ENCODE measurements at regions not wholly inside any gene's neighbourhood (a gene's known extent, or its start where the extent isn't known, plus 50 kb on each side); places are given as distances from the start of the nearest gene placed in this dataset.

DNA sequence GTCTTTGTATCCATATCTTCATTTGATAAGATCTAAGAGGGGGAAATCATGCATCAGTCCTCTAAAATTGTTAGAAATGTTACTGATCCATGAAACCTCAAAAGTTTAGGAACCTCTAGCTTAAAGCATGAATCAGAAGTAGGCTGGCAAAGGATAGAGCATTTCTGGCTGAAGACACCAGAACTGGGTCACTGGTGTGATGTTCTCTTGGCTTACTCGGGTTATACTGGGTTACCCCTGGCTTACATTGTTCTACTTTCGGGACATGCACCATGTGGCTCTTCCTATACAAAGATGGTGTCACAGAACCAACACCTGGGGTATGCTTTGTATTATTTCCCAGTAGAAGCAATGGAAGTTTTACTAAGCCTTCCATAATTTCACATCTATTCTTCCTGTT lies 83.2 kb upstream of the TNP1 start:
- Histone ChIP-seq H2AFZ (no peak overlapping the region), H3K9me3 (ENCODE audit: low read depth) (no peaks in the 10 kb centered on the region), H3K27me3 (no peaks in the 10 kb centered on the region), H3K4me1 (ENCODE audit: insufficient read depth) (no peaks in the 10 kb centered on the region), H3K9me2 (replicated peaks; ENCODE audit: insufficient read depth) (no peaks in the 10 kb centered on the region), H3K27ac (no peak overlapping the region), H4K20me1 (ENCODE audit: insufficient read depth, poor library complexity, severe bottlenecking) (no peaks in the 10 kb centered on the region), H3K36me3 (replicated peaks; ENCODE audit: insufficient read depth, low read depth) (no peaks in the 10 kb centered on the region), H3K4me2 (no peak overlapping the region), H3K79me2 (no peaks in the 10 kb centered on the region), H3K4me3 (no peak overlapping the region)
- no peak for TF ChIP-seq EZH2 (IDR thresholded peaks at IDR 0.05; ENCODE audit: borderline replicate concordance)
- no peak for TF ChIP-seq EZH2phosphoT487 (IDR thresholded peaks at IDR 0.05; ENCODE audit: low read depth, severe bottlenecking, unreplicated experiment)
- TF ChIP-seq, protein P1, sequence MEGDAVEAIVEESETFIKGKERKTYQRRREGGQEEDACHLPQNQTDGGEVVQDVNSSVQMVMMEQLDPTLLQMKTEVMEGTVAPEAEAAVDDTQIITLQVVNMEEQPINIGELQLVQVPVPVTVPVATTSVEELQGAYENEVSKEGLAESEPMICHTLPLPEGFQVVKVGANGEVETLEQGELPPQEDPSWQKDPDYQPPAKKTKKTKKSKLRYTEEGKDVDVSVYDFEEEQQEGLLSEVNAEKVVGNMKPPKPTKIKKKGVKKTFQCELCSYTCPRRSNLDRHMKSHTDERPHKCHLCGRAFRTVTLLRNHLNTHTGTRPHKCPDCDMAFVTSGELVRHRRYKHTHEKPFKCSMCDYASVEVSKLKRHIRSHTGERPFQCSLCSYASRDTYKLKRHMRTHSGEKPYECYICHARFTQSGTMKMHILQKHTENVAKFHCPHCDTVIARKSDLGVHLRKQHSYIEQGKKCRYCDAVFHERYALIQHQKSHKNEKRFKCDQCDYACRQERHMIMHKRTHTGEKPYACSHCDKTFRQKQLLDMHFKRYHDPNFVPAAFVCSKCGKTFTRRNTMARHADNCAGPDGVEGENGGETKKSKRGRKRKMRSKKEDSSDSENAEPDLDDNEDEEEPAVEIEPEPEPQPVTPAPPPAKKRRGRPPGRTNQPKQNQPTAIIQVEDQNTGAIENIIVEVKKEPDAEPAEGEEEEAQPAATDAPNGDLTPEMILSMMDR (IDR thresholded peaks at IDR 0.05; ENCODE audit: poor library complexity) = no peak
- DNase-seq (ENCODE audit: low spot score) = no peak
- WGBS (ENCODE audit: low lambda C conversion rate, missing lambda C conversion rate) = 95% methylated on average over 2 of the region's 2 CpGs

DNA sequence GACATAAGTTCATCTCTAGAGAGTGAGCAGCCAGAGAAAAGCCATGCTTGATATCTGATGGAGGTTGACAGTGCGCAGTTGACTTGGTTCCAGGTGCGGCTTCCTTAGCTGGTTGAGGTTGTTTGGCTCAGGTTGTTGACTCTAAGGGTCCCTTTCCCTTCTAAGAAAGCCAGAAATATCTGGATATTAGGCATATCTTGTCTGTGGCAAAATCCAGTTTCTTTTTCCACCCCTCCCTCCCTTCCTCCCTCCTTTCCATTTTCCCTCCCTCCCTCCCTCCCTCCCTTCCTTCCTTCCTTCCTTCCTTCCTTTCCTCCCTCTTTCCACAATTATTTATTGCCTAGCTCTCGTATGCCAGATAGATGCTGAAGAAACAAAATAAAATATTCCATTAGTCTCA lies 82.6 kb upstream of the TNP1 start:
- H3K9me3 ChIP-seq (ENCODE audit: low read depth) = no peaks in the 10 kb centered on the region
- 95% methylated on average over 3 of the region's 3 CpGs for WGBS (ENCODE audit: low lambda C conversion rate, missing lambda C conversion rate)
- no peak overlapping the region for H3K27ac ChIP-seq
- TF ChIP-seq EZH2 (IDR thresholded peaks at IDR 0.05; ENCODE audit: borderline replicate concordance) = no peak
- TF ChIP-seq, protein P1 (IDR thresholded peaks at IDR 0.05; ENCODE audit: poor library complexity) = no peak
- no peak for TF ChIP-seq EZH2phosphoT487 (IDR thresholded peaks at IDR 0.05; ENCODE audit: low read depth, severe bottlenecking, unreplicated experiment)
- H3K4me1 ChIP-seq (ENCODE audit: insufficient read depth) = peaks cover 2% of the 10 kb centered on the region
- no peaks in the 10 kb centered on the region for H3K36me3 ChIP-seq (replicated peaks; ENCODE audit: insufficient read depth, low read depth)
- H2AFZ ChIP-seq = no peak overlapping the region
- H4K20me1 ChIP-seq (ENCODE audit: insufficient read depth, poor library complexity, severe bottlenecking) = no peaks in the 10 kb centered on the region
- no peaks in the 10 kb centered on the region for H3K9me2 ChIP-seq (replicated peaks; ENCODE audit: insufficient read depth)
- no peaks in the 10 kb centered on the region for H3K27me3 ChIP-seq
- H3K4me3 ChIP-seq = no peak overlapping the region
- no peak overlapping the region for H3K4me2 ChIP-seq
- no peaks in the 10 kb centered on the region for H3K79me2 ChIP-seq
- no peak for DNase-seq (ENCODE audit: low spot score)

DNA sequence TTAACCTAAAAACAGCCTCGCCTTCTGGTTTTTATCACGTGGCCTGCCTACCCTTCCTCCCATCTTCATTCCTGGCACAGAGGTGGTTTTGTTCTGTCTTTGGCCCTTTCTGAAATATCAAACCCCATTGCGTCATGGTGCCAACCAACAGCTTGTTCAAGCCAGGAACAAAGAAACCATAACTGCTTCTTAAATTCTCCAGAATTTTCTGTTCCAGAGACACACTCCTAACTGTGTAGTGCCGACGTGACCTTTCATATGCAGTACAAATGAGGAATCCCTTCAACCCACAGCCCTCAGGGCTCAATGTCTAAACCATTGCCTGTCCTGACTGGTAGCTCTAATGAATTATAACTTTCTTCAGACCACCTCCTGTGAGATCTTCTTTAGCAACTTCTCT lies 82.2 kb upstream of the TNP1 start:
- DNase-seq (ENCODE audit: low spot score) = no peak
- whole genome bisulfite sequencing (ENCODE audit: low lambda C conversion rate, missing lambda C conversion rate) = 92% methylated on average over 5 of the region's 5 CpGs

More for the DNA sequence above, 82.2 kb upstream of the TNP1 start:
- Histone ChIP-seq H4K20me1 (ENCODE audit: insufficient read depth, poor library complexity, severe bottlenecking) (no peaks in the 10 kb centered on the region), H3K36me3 (replicated peaks; ENCODE audit: insufficient read depth, low read depth) (no peaks in the 10 kb centered on the region), H3K9me3 (ENCODE audit: low read depth) (no peaks in the 10 kb centered on the region), H3K79me2 (no peaks in the 10 kb centered on the region), H3K4me1 (ENCODE audit: insufficient read depth) (peaks cover 6% of the 10 kb centered on the region), H3K27me3 (no peaks in the 10 kb centered on the region), H3K4me2 (no peak overlapping the region), H3K4me3 (no peak overlapping the region), H3K9me2 (replicated peaks; ENCODE audit: insufficient read depth) (no peaks in the 10 kb centered on the region), H2AFZ (no peak overlapping the region), H3K27ac (no peak overlapping the region)
- TF ChIP-seq, protein P1 (IDR thresholded peaks at IDR 0.05; ENCODE audit: poor library complexity) = no peak
- TF ChIP-seq EZH2phosphoT487 (IDR thresholded peaks at IDR 0.05; ENCODE audit: low read depth, severe bottlenecking, unreplicated experiment) (no peak), EZH2 (IDR thresholded peaks at IDR 0.05; ENCODE audit: borderline replicate concordance) (no peak)
